H1 (cell line): ENCODE measurements at regions not wholly inside any gene's neighbourhood (a gene's known extent, or its start where the extent isn't known, plus 50 kb on each side); places are given as distances from the start of the nearest gene placed in this dataset.

ENCODE experiments used
- CTCF ChIA-PET: fragments of 300-600 bp; sonication (Branson Sonifier 250); formaldehyde crosslinking; loops from one replicate; lab custom pipeline; 2021; ENCODE audit not compliant: partially characterized antibody; lab: Charles Lee
- POLR2A ChIA-PET: fragments of 300-600 bp; sonication (Branson Sonifier 250); formaldehyde crosslinking; loops from one replicate; lab custom pipeline; 2021; ENCODE audit warnings: inconsistent platforms; ENCODE audit not compliant: partially characterized antibody; lab: Charles Lee
- DNase-seq, 2 experiments: peaks; one replicate each; pipeline versions ENCODE4 v3.0.0 to v3.0.0-alpha.2; 2010 to 2022; ENCODE audit warnings: low spot score in 2 of 2, low read depth in 1 of 2, mixed read lengths in 1 of 2
- FAIRE-seq: peaks from 2 replicates; lab custom pipeline; 2011; peaks lifted over from hg19 to GRCh38; lab: Jason Lieb, UNC
- H2AFZ ChIP-seq: 2 replicates; pipeline ENCODE4 v1.8.1; 2012; ENCODE audit warnings: low read length, inconsistent platforms
- H2AK5ac ChIP-seq: 2 replicates; pipeline ENCODE4 v1.6.1; 2013; ENCODE audit warnings: low read depth, low read length
- H2BK120ac ChIP-seq: replicated peaks from 2 replicates; pipeline ENCODE3; 2013; ENCODE audit warnings: low read depth, low read length, inconsistent platforms
- H2BK12ac ChIP-seq: 2 replicates; pipeline ENCODE4 v1.6.1; 2013; ENCODE audit warnings: low read depth, low read length
- H2BK15ac ChIP-seq: 2 replicates; pipeline ENCODE4 v1.6.1; 2013; ENCODE audit warnings: low read length
- H2BK20ac ChIP-seq: 2 replicates; pipeline ENCODE4 v1.6.1; 2013; ENCODE audit warnings: low read length
- H2BK5ac ChIP-seq: 2 replicates; pipeline ENCODE4 v1.6.1; 2013; ENCODE audit warnings: low read depth, low read length
- H3K14ac ChIP-seq: 2 replicates; pipeline ENCODE4 v1.6.1; 2013; ENCODE audit warnings: inconsistent platforms; ENCODE audit not compliant: insufficient read length
- H3K18ac ChIP-seq: 2 replicates; pipeline ENCODE4 v1.6.1; 2013; ENCODE audit warnings: low read length; ENCODE audit errors: extremely low read depth
- H3K23ac ChIP-seq: 2 replicates; pipeline ENCODE4 v1.6.1; 2013; ENCODE audit warnings: inconsistent platforms; ENCODE audit not compliant: insufficient read length
- H3K23me2 ChIP-seq: 2 replicates; pipeline ENCODE4 v1.6.1; 2013; ENCODE audit warnings: low read depth, low read length
- H3K27ac ChIP-seq: 2 replicates; pipeline ENCODE4 v1.6.1; 2011; ENCODE audit warnings: low read depth, low read length, inconsistent platforms
- H3K27me3 ChIP-seq, 4 experiments: replicated peaks in 1 of 4; 1 replicate in 1 of 4; 2 replicates in 3 of 4; pipeline versions ENCODE4 v1.6.1 to v1.8.1; 2011 to 2013; ENCODE audit warnings: low read length in 3 of 4, mild to moderate bottlenecking in 3 of 4, inconsistent platforms in 2 of 4, mixed read lengths in 2 of 4, moderate library complexity in 1 of 4; ENCODE audit not compliant: control insufficient read depth in 3 of 4, insufficient read depth in 3 of 4; ENCODE audit errors: extremely low read depth in 1 of 4
- H3K36me3 ChIP-seq, 4 experiments: 2 replicates each; pipeline versions ENCODE4 v1.6.1 to v1.8.1; 2011 to 2013; ENCODE audit warnings: mild to moderate bottlenecking in 4 of 4, low read length in 3 of 4, moderate library complexity in 2 of 4, control low read depth in 1 of 4, inconsistent platforms in 1 of 4; ENCODE audit not compliant: insufficient read depth in 4 of 4, control insufficient read depth in 2 of 4
- H3K4ac ChIP-seq: replicated peaks from 2 replicates; pipeline ENCODE3; 2013; ENCODE audit warnings: low read length, low read depth, mixed read lengths, inconsistent platforms; ENCODE audit not compliant: insufficient read length
- H3K4me1 ChIP-seq, 4 experiments: replicated peaks in 1 of 4; 1 replicate in 1 of 4; 2 replicates in 3 of 4; pipeline versions ENCODE4 v1.6.1 to v1.8.1; 2011 to 2013; ENCODE audit warnings: low read length in 3 of 4, inconsistent platforms in 2 of 4, mixed read lengths in 1 of 4; ENCODE audit not compliant: insufficient read depth in 4 of 4, control insufficient read depth in 3 of 4
- H3K4me2 ChIP-seq, 2 experiments: 2 replicates each; pipeline versions ENCODE4 v1.6.1 to v1.8.1; 2011 to 2013; ENCODE audit warnings: low read depth in 2 of 2, low read length in 2 of 2, control low read depth in 1 of 2, inconsistent platforms in 1 of 2, mild to moderate bottlenecking in 1 of 2; ENCODE audit not compliant: insufficient read depth in 1 of 2
- H3K4me3 ChIP-seq, 4 experiments: fragments of 200-600, 300-600 bp in 1 of 4; sonication (generic), shearing (Covaris generic), sonication (Bioruptor Twin) in 1 of 4; 2 replicates each; pipeline versions ENCODE4 v1.5.1 to v1.8.1; 2011 to 2016; ENCODE audit warnings: low read length in 4 of 4, low read depth in 3 of 4, control low read depth in 2 of 4, inconsistent platforms in 2 of 4, mild to moderate bottlenecking in 2 of 4, mixed read lengths in 1 of 4, moderate library complexity in 1 of 4; ENCODE audit not compliant: insufficient read depth in 2 of 4; ENCODE audit errors: extremely low read depth in 1 of 4
- H3K56ac ChIP-seq: replicated peaks from 2 replicates; pipeline ENCODE3; 2013; ENCODE audit warnings: low read depth, mild to moderate bottlenecking, mixed read lengths, low read length, inconsistent platforms; ENCODE audit not compliant: insufficient read length
- H3K79me1 ChIP-seq: 2 replicates; pipeline ENCODE4 v1.6.1; 2013; ENCODE audit warnings: low read depth, low read length, control low read depth
- H3K79me2 ChIP-seq, 2 experiments: 2 replicates each; pipeline versions ENCODE4 v1.6.1 to v1.8.1; 2012 to 2013; ENCODE audit warnings: low read length in 2 of 2, mild to moderate bottlenecking in 2 of 2, inconsistent platforms in 1 of 2; ENCODE audit not compliant: insufficient read depth in 2 of 2, control insufficient read depth in 1 of 2
- H3K9ac ChIP-seq, 4 experiments: replicated peaks in 1 of 4; 1 replicate in 1 of 4; 2 replicates in 3 of 4; pipeline versions ENCODE4 v1.6.1 to v1.8.1; 2011 to 2013; ENCODE audit warnings: low read depth in 3 of 4, low read length in 3 of 4, control low read depth in 2 of 4, mild to moderate bottlenecking in 2 of 4, moderate library complexity in 2 of 4, inconsistent platforms in 1 of 4; ENCODE audit errors: extremely low read depth in 1 of 4
- H3K9me3 ChIP-seq, 2 experiments: 2 replicates each; pipeline versions ENCODE4 v1.6.1 to v1.8.1; 2012 to 2013; ENCODE audit warnings: mild to moderate bottlenecking in 2 of 2, moderate library complexity in 2 of 2, control low read depth in 1 of 2, inconsistent platforms in 1 of 2, low read depth in 1 of 2, low read length in 1 of 2, mixed read lengths in 1 of 2; ENCODE audit not compliant: insufficient read depth in 2 of 2
- H4K20me1 ChIP-seq, 2 experiments: replicated peaks in 1 of 2; 2 replicates each; pipeline versions ENCODE3 to v1.8.1; 2011 to 2013; ENCODE audit warnings: inconsistent platforms in 2 of 2, low read length in 2 of 2, mild to moderate bottlenecking in 1 of 2; ENCODE audit not compliant: insufficient read depth in 2 of 2, control insufficient read depth in 1 of 2
- H4K5ac ChIP-seq: 2 replicates; pipeline ENCODE4 v1.6.1; 2013; ENCODE audit warnings: low read length, low read depth, mixed read lengths, inconsistent platforms; ENCODE audit not compliant: insufficient read length
- H4K8ac ChIP-seq: 2 replicates; pipeline ENCODE4 v1.8.0; 2013; ENCODE audit warnings: mild to moderate bottlenecking, moderate library complexity, low read length, inconsistent platforms; ENCODE audit not compliant: insufficient read depth; ENCODE audit errors: extremely low read depth
- H4K91ac ChIP-seq: replicated peaks from 2 replicates; pipeline ENCODE3; 2013; ENCODE audit warnings: low read length, mixed read lengths, inconsistent platforms; ENCODE audit not compliant: insufficient read length
- BACH1 ChIP-seq: IDR thresholded peaks from 2 replicates; pipeline ENCODE4 v1.6.1; 2012; ENCODE audit warnings: low read length, improper control_type of control experiment
- BCL11A ChIP-seq, 2 experiments: IDR thresholded peaks; one replicate each; pipeline ENCODE4 v1.6.1; 2011; ENCODE audit warnings: low read depth in 2 of 2, low read length in 2 of 2, mild to moderate bottlenecking in 2 of 2
- BRCA1 ChIP-seq: IDR thresholded peaks from 2 replicates; pipeline ENCODE4 v1.6.1; 2012; ENCODE audit warnings: low read depth, low read length, improper control_type of control experiment
- CBX8 ChIP-seq: fragments of 300-800, 300-1000 bp; sonication (generic); IDR thresholded peaks from 2 replicates; pipeline ENCODE4 v1.7.1; 2016; ENCODE audit warnings: low read depth, low read length, borderline replicate concordance
- FOSL1 ChIP-seq: IDR thresholded peaks from 2 replicates; pipeline ENCODE4 v1.6.1; 2011; ENCODE audit warnings: mild to moderate bottlenecking, low read depth, low read length, moderate library complexity; ENCODE audit not compliant: insufficient read depth
- HDAC6 ChIP-seq: IDR thresholded peaks from one replicate; pipeline ENCODE4 v1.7.1; 2012; ENCODE audit warnings: low read depth, mild to moderate bottlenecking, inconsistent platforms, low read length, moderate library complexity
- KDM5A ChIP-seq: fragments of 200-600 bp; IDR thresholded peaks from 2 replicates; pipeline ENCODE4 v1.7.1; 2012; ENCODE audit warnings: mild to moderate bottlenecking, low read length, inconsistent platforms, mixed read lengths
- MAFK ChIP-seq: IDR thresholded peaks from 2 replicates; pipeline ENCODE4 v1.6.1; 2012; ENCODE audit warnings: low read depth, mild to moderate bottlenecking, improper control_type of control experiment, low read length
- NRF1 ChIP-seq: IDR thresholded peaks from 2 replicates; pipeline ENCODE4 v1.6.1; 2011; ENCODE audit warnings: mild to moderate bottlenecking, low read depth, low read length, improper control_type of control experiment
- RAD21 ChIP-seq, 2 experiments: IDR thresholded peaks in 1 of 2; conservative IDR thresholded peaks in 1 of 2; 2 replicates each; pipeline ENCODE4 v1.6.1; 2011; ENCODE audit warnings: low read depth in 2 of 2, low read length in 2 of 2, improper control_type of control experiment in 1 of 2, inconsistent platforms in 1 of 2, mild to moderate bottlenecking in 1 of 2, moderate library complexity in 1 of 2
- RBBP5 ChIP-seq: IDR thresholded peaks from 2 replicates; pipeline ENCODE4 v1.7.1; 2012; ENCODE audit warnings: low read depth, mild to moderate bottlenecking, inconsistent platforms, low read length, moderate library complexity, borderline replicate concordance
- SIRT6 ChIP-seq: IDR thresholded peaks from one replicate; pipeline ENCODE4 v1.7.1; 2012; ENCODE audit warnings: low read length, inconsistent platforms
- SP1 ChIP-seq: IDR thresholded peaks from 2 replicates; pipeline ENCODE4 v1.6.1; 2011; ENCODE audit warnings: low read depth, low read length
- YY1 ChIP-seq: IDR thresholded peaks from 2 replicates; pipeline ENCODE4 v1.6.1; 2011; ENCODE audit warnings: low read depth, mild to moderate bottlenecking, low read length
- WGBS, 2 experiments: shearing (Covaris generic) in 1 of 2; methylation state at CpG; one replicate each; pipeline versions ENCODE4 v1.1.6 to v1.1.7; 2013 to 2015; ENCODE audit warnings: low lambda C conversion rate in 2 of 2, mixed read lengths in 2 of 2, inconsistent platforms in 1 of 2, low coverage in 1 of 2, missing lambda C conversion rate in 1 of 2; ENCODE audit not compliant: insufficient replicate concordance in 2 of 2, insufficient coverage in 1 of 2, insufficient read length in 1 of 2; ENCODE audit errors: extremely low coverage in 1 of 2, missing lambda C conversion rate in 1 of 2; 5-methylcytosine and 5-hydroxymethylcytosine counted together
- TF ChIP-seq, protein P1 (sequence below): IDR thresholded peaks from 2 replicates; pipeline ENCODE4 v1.6.1; 2011; ENCODE audit warnings: low read length, improper control_type of control experiment

DNA sequence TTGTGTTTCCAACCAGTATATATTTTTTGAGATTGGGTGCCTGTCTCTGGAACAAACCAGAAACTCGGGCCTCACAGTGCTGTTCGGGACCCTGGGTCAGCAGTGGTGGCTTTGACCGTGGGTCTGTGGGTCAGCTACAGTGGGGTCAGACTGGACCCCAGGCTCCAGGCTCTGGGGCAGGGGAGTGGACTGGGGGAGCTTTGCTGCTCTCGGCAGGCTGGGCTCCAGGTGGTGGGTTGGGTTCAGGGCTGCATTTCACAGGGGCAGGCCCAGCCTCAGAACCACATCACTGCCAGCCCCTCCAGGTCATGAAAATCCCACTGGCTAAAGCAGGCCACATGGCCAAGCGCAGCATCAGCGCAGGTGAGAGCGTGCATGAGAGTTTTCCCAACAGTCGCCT is 1279.3 kb downstream of the BRD1 start:
- Histone ChIP-seq H2BK15ac (no peak overlapping the region), H3K23ac (no peak overlapping the region), H3K4me1 (0 out of 7 replicates have a peak, but pooled peaks cover 0 to 2% (median 0%) of the 10 kb centered on the region in 4 experiments), H2AFZ (no peak overlapping the region), H4K8ac (no peak overlapping the region), H2BK12ac (no peak overlapping the region), H4K91ac (no peak overlapping the region), H2BK120ac (no peak overlapping the region), H2BK20ac (no peak overlapping the region), H3K18ac (no peak overlapping the region), H3K4me2 (no peak overlapping the region), H4K20me1 (peaks cover 0 to 20% of the 10 kb centered on the region in 2 experiments), H3K56ac (no peak overlapping the region), H3K27me3 (no peaks in the 10 kb centered on the region), H3K4me3 (no peak overlapping the region), H2AK5ac (no peak overlapping the region), H3K36me3 (no peaks in the 10 kb centered on the region), H3K9ac (no peak overlapping the region), H4K5ac (no peak overlapping the region), H3K79me2 (no peaks in the 10 kb centered on the region; a peak in 1 of 4 replicates), H3K14ac (no peak overlapping the region), H3K79me1 (peaks cover 7% of the 10 kb centered on the region), H3K23me2 (no peaks in the 10 kb centered on the region), H3K27ac (no peak overlapping the region), H3K4ac (no peak overlapping the region), H3K9me3 (no peaks in the 10 kb centered on the region), H2BK5ac (no peak overlapping the region)
- ChIA-PET CTCF (no interaction called here), POLR2A (no interaction called here)
- DNase-seq (no peak), FAIRE-seq (no peak)
- WGBS, 2 experiments: 96% methylated on average over 8 of the region's 8 CpGs; no CpG with 5 or more reads in 1 of the 2 experiments
- TF ChIP-seq CBX8: no peak
- no peak for TF ChIP-seq RAD21 (IDR thresholded peaks at IDR 0.05 in 1 of 2, conservative IDR thresholded peaks at IDR 0.05 in 1 of 2; ENCODE audit: low read depth in 2 of 2, low read length in 2 of 2)
- TF ChIP-seq BACH1: no peak
- no peak for TF ChIP-seq NRF1
- TF ChIP-seq YY1: no peak
- TF ChIP-seq, protein P1, sequence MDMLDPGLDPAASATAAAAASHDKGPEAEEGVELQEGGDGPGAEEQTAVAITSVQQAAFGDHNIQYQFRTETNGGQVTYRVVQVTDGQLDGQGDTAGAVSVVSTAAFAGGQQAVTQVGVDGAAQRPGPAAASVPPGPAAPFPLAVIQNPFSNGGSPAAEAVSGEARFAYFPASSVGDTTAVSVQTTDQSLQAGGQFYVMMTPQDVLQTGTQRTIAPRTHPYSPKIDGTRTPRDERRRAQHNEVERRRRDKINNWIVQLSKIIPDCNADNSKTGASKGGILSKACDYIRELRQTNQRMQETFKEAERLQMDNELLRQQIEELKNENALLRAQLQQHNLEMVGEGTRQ: no peak
- no peak for TF ChIP-seq SP1
- no peak for TF ChIP-seq FOSL1
- TF ChIP-seq RBBP5: no peak
- no peak for TF ChIP-seq BCL11A (IDR thresholded peaks at IDR 0.05; ENCODE audit: low read depth in 2 of 2, low read length in 2 of 2)
- TF ChIP-seq SIRT6: no peak
- no peak for TF ChIP-seq BRCA1
- TF ChIP-seq MAFK: no peak
- TF ChIP-seq KDM5A: no peak
- no peak for TF ChIP-seq HDAC6
